GM18505 (cell line): ENCODE measurements at regions not wholly inside any gene's neighbourhood (a gene's known extent, or its start where the extent isn't known, plus 50 kb on each side); places are given as distances from the start of the nearest gene placed in this dataset.
"Not testable (repeated sequence)": the region's sequence is repeated elsewhere in the genome, so short reads cannot be mapped to it uniquely, and the experiment has no call there.

Experiments used
- ATAC-seq: cut with Tn5 transposase; IDR thresholded peaks from one replicate; pipeline ENCODE4 v1.9.1; 2021; ENCODE audit not compliant: unreplicated experiment
- POLR2A ChIP-seq: IDR thresholded peaks from 4 replicates; pipeline ENCODE4 v1.6.1; 2011; ENCODE audit warnings: borderline replicate concordance; ENCODE audit not compliant: insufficient read depth, insufficient read length; ENCODE audit errors: extremely low read depth

DNA sequence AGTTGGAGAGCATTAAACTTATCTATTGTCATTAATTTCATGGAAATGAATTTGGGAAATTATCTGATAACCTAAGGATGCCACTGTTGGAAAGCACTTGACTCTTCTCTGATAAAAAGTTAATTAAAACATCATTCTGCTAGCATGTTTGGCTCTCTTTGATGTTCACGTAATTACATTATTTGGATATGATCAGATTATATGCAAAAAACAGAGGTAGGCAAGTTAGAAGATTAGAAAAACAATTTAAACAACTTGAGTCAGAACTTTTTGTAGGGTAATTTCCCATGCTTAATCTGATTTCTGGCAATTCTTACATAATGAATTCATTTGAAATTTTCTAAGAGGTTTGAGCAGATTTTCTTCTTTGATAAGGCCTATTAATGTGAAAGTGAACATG lies 882.9 kb downstream of the TRAM1L1 start:
- TF ChIP-seq POLR2A = no peak
- ATAC-seq = no peak

DNA sequence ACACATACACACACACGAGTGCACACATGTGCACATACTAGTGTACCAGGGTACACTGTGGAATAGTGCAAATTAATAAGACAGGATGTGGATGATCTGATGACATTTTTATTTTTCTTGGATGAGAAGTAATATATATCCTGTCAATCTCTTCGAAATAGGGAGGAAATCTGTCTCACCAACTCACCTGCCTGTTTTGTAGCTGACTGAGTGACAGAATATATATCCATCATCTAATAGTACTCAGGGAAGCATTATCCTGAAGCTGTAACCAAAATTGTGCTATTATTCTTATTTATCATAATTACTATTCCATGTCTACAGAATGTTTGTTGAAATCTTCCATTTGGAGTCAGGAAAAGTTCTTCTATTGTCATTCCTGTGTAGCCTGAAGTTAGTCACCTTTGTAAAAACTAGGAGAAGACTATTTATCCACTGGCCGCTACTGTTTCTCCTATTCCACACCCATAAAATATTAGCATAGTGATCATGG lies 888.0 kb downstream of the TRAM1L1 start:
- no peak for ATAC-seq
- no peak for TF ChIP-seq POLR2A

DNA sequence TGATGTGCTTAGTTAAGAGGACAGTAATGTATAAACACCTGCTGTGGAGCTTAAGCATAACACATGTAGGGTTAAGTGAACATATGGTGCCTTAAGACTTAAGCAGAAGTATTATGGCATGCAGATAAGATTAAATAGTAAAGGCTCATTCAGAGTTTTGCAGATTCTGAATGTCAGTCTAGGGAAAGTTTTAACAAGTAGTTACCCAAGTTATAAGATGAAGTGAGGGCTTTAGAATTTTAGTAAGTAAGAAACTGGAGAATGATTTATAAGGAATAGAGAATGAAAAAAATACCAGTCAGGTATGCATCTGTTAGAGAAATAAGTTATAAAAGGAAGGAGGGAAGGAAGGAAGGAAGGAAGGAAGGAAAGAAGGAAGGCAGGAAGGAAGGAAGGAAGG lies 902.1 kb downstream of the TRAM1L1 start:
- no peak for TF ChIP-seq POLR2A

DNA sequence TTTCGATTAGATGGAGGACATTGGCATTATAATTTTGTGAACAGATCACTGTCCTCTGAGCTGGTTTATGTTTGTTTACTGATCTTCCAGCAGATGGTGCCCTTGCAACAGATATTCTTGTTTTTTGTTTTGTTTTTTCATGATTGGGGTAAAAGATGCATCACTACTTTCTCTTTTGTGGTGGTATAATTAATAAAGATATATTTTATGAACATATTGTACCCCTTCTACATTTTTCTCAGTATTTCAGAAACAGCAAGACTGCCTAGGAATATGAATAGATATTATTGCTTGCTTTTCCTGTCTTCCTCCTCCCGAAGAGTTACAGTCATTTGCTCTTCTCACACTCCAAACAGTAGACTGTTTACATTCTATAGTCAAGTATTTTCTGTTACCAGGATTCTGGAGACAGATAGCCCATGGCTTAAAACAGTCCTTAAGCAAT lies 905.2 kb downstream of the TRAM1L1 start:
- TF ChIP-seq POLR2A = no peak
- ATAC-seq = no peak

More for the DNA sequence above, 902.1 kb downstream of the TRAM1L1 start:
- no peak for ATAC-seq

DNA sequence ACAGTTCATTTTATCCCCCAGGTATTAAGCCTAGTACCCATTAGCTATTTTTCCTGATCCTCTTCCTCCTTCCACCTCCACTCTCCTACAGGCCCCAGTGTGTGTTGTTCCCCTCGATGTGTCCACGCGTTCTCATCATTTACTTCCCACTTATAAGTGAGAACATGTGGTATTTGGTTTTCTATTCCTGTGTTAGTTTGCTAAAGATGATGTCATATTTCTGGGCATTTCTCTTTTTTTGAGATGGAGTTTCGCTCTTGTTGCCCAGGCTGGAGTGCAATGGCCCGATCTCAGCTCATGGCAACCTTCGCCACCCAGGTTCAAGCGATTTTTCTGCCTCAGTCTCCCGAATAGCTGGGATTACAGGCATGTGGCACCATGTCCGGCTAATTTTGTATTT lies 934.0 kb downstream of the TRAM1L1 start:
- not testable (repeated sequence) for ATAC-seq

DNA sequence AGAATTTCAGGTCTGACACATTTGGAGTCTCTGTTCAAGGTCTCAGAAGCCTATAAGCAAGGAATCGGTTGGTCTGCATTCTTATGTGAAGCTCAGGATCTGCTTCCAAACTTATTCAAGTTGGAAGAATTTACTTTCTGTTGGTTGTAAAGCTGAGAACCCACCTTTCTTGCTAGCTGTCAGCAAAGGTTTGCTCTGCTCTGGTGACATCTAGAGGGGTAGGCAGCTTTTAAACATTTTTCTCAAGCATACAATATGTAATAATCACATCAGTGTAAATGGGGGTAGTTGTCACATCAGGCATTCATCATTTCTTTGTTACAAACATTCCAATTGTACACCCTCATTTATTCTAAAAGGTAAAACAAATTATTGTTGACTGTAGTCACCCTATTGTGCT lies 935.2 kb downstream of the TRAM1L1 start:
- no peak for TF ChIP-seq POLR2A
- ATAC-seq = no peak

DNA sequence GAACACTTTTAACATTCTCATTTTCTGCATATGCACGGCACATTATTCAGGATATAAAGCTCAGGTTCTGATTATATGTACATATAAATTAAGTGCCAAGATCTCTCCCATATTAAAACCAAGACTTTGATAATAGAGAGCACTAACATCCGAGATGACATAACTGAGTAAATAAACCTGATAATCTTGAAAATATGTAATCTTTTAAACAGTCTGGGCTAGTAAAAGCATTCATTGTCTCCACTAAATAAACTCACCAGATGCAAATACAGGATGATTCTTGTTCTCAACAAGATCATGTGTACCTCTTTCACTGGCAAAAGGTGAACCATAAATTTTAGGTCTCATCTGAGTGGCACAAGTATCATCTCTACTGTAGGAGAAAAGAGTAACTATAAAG lies 942.2 kb downstream of the TRAM1L1 start:
- no peak for ATAC-seq
- no peak for TF ChIP-seq POLR2A

DNA sequence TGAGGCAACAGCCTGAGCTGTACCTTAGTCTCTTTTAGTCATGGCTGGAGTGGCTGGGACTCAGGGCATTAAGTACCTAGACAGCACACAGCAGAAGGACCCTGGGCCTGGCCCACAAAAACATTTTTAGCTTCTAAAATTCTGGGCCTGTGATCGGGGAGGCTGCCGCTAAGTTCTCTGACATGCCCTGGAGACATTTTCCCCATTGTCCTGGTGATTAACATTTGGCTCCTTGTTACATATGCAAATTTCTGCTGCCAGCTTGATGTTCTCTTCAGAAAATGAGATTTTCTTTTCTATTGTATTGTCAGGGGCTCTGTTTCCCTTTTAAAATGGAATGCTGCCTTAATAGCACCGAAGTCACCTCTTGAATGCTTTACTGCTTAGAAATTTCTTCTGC lies 952.4 kb downstream of the TRAM1L1 start:
- TF ChIP-seq POLR2A = no peak
- ATAC-seq = no peak

DNA sequence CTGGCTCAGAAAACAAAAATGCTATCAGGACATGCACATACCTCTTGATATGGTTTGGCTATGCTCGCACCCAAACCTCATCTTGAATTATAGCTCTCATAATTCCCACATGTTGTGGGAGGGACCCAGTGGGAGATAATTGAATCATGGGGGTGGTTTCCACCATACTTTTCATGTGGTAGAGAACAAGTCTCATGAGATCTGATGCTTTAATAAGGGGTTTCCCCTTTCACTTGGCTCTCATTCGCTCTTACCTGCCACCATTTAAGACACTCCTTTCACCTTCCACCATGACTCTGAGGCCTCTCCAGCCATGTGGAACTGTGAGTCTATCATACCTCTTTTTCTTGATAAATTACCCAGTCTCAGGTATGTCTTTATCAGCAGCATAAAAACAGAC lies 958.6 kb downstream of the TRAM1L1 start:
- no peak for TF ChIP-seq POLR2A
- no peak for ATAC-seq

DNA sequence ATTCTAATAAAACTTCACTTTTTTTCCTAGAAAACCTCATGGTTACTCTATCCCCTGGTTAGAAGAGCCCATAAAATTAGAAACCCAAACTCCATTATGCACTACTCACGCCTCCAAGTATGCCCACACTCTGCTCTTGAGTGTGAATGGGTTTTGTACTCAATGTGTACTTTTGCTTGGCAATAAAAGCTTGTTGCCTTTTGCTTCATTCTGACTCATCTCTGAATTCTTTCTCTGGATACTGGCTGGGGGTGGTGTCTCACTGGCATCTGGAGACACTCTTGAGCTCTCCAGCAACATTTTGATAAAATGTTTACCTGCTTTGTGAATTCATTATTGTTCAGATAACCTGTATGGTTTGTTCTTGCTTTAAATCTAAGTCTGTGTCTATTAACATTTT lies 963.3 kb downstream of the TRAM1L1 start:
- no peak for ATAC-seq
- no peak for TF ChIP-seq POLR2A

DNA sequence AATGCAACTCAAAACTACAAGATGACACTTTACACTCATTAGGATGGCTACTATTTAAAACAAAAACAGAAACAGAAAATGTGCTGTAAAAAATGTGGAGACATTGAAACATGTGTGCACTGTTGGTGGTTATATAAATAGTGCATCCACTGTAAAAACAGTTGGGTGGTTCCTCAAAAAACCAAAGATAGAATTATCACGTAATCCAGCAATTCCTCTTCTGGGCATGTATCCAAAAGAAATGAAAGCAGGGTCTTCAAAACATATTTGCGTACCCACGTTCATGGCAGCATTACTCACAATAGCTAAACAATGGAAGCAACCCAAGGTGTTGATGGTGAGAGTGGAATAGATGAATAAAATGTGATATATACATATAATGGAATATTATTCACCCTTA lies 967.2 kb downstream of the TRAM1L1 start:
- no peak for ATAC-seq
- no peak for TF ChIP-seq POLR2A

DNA sequence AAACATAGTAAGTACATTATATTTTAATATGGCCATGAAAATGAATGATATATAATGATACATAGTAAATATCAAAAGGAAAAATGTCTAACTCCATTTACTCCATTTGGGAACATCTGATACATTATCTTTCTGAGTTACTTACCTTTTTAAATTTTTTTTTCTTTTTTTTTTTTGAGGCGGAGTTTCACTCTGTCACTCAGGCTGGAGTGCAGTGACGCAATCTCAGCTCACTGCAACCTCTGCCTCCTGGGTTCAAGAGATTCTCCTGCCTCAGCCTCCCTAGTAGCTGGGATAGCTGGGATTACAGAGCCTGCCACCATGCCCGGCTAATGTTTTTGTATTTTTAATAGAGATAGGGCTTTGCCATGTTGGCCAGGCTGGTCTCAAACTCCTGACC lies 972.5 kb downstream of the TRAM1L1 start:
- not testable (repeated sequence) for ATAC-seq

DNA sequence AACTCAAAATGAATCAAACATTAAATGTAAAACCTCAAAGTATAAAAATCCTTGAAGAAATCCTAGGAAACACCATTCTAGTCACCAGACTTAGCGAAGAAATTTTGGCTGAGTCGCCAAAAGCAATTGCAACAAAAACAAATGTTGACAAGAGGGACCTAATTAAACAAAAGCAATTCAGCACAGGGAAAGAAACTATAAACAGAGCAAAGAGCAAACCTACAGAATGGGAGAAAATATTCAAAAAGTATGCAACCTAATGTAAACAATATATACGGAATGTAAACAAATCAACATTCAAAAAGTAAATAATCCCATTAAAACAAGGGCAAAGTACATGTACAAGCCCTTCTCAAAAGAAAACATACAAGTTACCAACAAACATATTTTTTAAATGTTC lies 974.7 kb downstream of the TRAM1L1 start:
- ATAC-seq = no peak
- no peak for TF ChIP-seq POLR2A

DNA sequence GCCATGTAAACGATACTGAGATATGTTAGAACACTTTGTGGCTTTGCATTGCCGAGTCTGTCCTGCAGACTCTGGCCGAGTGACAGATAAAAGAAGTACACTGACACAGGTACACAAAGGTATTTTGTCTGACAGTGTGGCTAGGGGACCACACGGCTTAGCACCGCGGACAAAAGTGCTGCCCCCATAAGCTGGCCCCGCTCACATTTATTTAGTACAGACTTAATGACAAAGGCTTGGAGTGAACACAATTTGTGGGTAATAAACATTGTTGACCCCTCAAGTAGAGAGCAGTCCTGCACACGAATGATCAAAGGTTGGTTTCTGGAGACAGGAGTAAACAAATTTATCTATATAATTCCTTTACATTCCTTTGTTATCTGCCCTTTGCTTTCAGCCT lies 976.8 kb downstream of the TRAM1L1 start:
- no peak for TF ChIP-seq POLR2A
- no peak for ATAC-seq

DNA sequence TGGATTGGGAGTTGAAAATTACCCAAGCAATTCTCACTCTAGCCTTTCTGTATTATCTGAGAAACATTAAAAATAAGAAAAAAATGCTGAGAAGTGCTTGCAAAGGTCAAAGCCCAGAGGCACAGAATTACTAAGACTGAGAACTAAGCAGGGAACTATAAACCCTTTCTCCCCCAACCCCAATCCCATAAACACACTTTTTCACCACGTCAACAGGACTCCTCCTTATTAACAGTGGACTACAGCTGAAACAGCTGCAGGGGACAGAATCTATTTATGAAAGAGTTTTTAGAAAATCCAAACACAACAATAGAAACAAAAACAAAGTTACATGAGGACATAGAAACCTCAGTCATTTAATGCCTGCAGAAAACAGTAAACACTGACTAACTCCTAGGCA lies 984.1 kb downstream of the TRAM1L1 start:
- no peak for TF ChIP-seq POLR2A

More for the DNA sequence above, 984.1 kb downstream of the TRAM1L1 start:
- ATAC-seq = no peak
